ENCODE measurements at regions not wholly inside any gene's neighbourhood (a gene's known extent, or its start where the extent isn't known, plus 50 kb on each side); places are given as distances from the start of the nearest gene placed in this dataset.

- TF ChIP-seq EZH2 (IDR thresholded peaks at IDR 0.05; ENCODE audit: insufficient read depth, poor library complexity, severe bottlenecking) (no peak), EZH2phosphoT487 (IDR thresholded peaks at IDR 0.05; ENCODE audit: insufficient read depth, low read depth) (no peak)
Measured at GRCh38 chr6:96302991-96303390, 218.6 kb upstream of the UFL1 start.

Measured in GM23248 (cell line).